HFF-Myc (cell line): ENCODE measurements at regions not wholly inside any gene's neighbourhood (a gene's known extent, or its start where the extent isn't known, plus 50 kb on each side); places are given as distances from the start of the nearest gene placed in this dataset.

Source experiments
- DNase-seq: peaks from one replicate; pipeline ENCODE4 v3.0.0-alpha.2; 2011; ENCODE audit warnings: low read depth; ENCODE audit errors: extremely low read depth
- H3K4me3 ChIP-seq: replicated peaks from 2 replicates; pipeline ENCODE4 v1.5.1; 2011; ENCODE audit warnings: low read depth, mild to moderate bottlenecking, control low read depth, low read length
- CTCF ChIP-seq: IDR thresholded peaks from 2 replicates; pipeline ENCODE4 v1.5.1; 2012; ENCODE audit warnings: mild to moderate bottlenecking, low read depth, low read length, control low read depth; ENCODE audit errors: missing control alignments

DNA sequence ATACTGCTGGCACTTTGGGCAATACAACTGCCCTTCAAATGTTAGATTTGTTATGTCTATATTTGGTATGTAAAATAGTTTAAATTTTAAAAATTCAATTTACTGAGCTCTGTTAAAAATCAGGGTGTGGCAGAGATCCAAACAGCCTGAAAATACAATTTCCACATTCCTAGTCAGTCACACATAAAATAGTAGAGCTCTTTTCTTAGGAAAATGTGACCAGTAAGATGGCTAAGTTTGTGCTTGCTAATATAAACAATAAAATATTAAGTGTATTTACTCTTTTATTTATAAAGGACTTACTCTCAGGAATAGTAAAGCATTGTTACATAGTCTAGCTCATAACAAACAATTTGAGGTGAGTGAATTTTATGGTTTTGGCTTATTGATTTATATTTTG is 200.2 kb downstream of the DKK2 start:
- no peak for TF ChIP-seq CTCF

DNA sequence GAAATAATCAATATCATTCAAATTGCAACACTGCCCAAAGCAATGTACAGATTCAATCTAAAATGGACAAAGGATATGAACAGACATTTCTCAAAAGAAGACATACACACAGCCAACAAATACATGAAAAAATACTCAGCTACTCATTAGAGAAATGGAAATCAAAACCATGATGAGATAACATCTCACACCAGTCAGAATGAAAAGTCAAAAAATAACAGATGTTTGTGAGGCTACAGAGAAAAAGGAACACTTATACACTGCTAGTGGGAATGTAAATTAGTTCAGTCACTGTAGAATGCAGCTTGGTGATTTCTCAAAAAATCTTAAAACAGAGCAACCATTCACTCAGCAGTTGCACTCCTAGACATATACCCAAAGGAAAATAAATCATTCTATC is 205.2 kb downstream of the DKK2 start:
- TF ChIP-seq CTCF = no peak
- H3K4me3 ChIP-seq = no peak overlapping the region
- DNase-seq = no peak

More for the DNA sequence above, 200.2 kb downstream of the DKK2 start:
- H3K4me3 ChIP-seq = no peak overlapping the region
- DNase-seq = no peak

DNA sequence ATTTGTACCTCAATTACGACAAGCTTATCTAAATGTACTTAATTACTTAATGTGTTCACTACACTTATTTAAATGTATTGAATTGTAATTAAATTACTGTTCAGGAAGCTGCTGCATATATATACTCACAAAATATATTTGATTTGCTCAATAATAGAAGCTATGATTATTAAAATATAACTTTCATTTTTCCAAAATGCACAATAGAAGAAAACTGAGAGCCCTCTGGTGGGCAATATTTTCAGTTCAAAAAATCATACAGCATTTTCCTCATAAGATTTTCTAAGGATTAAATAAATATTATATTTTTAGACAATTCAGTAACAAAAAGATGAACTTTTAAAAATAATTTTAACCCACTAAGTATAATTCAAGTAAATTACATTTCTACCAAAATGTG is 217.3 kb downstream of the DKK2 start:
- DNase-seq = no peak
- no peak for TF ChIP-seq CTCF
- no peak overlapping the region for H3K4me3 ChIP-seq

GRCh38 chr4:106816496-106816895 is 219.6 kb downstream of the DKK2 start:
- no peak overlapping the region for H3K4me3 ChIP-seq
- DNase-seq = no peak
- TF ChIP-seq CTCF = no peak

- DNase-seq = no peak
- no peak for TF ChIP-seq CTCF
- no peak overlapping the region for H3K4me3 ChIP-seq
Measured at GRCh38 chr4:106810122-106810521, 226.0 kb downstream of the DKK2 start.

DNA sequence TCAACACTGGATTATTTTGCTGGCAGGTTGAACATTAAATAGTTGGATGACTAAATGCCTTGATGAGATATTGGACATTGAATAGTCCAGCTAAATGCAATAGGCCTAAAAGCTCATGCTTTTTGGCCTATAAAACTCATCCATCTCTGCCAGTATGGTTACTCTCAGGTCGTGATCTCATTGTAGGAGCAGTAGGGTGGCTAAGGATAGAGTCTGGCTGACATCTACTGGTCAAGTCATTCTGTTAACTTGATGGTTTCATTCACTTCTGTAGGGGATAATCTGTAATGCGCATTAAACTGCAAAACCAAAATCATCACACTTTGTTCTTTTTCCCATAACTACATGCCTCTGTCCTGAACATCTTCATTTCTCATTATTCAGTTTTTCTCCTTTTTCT is 227.0 kb downstream of the DKK2 start:
- peak; percentile 33 for DNase-seq
- H3K4me3 ChIP-seq = no peak overlapping the region
- TF ChIP-seq CTCF = peak; percentile 42

GRCh38 chr4:106806158-106806797 is 229.8 kb downstream of the DKK2 start:
- no peak overlapping the region for H3K4me3 ChIP-seq
- no peak for DNase-seq
- TF ChIP-seq CTCF = no peak
